Femur (tissue), 1 donor: ENCODE measurements at regions not wholly inside any gene's neighbourhood (a gene's known extent, or its start where the extent isn't known, plus 50 kb on each side); places are given as distances from the start of the nearest gene placed in this dataset.
"Not testable (repeated sequence)": the region's sequence is repeated elsewhere in the genome, so short reads cannot be mapped to it uniquely, and the experiment has no call there.

Experiments used
- DNase-seq: peaks from one replicate; pipeline ENCODE4 v3.0.0-alpha.2; 2017

- no peak for DNase-seq
Measured at GRCh38 chr3:177764377-177764912, 567.2 kb upstream of the TBL1XR1 start.

GRCh38 chr3:177764933-177765332, 567.7 kb upstream of the TBL1XR1 start:
- no peak for DNase-seq

GRCh38 chr3:177770383-177771230, 573.3 kb upstream of the TBL1XR1 start:
- no peak for DNase-seq

- DNase-seq, result no peak
Measured at GRCh38 chr3:177771780-177772179, 574.5 kb upstream of the TBL1XR1 start.

- no peak for DNase-seq
Measured at GRCh38 chr3:177772908-177773557, 575.8 kb upstream of the TBL1XR1 start.

DNA sequence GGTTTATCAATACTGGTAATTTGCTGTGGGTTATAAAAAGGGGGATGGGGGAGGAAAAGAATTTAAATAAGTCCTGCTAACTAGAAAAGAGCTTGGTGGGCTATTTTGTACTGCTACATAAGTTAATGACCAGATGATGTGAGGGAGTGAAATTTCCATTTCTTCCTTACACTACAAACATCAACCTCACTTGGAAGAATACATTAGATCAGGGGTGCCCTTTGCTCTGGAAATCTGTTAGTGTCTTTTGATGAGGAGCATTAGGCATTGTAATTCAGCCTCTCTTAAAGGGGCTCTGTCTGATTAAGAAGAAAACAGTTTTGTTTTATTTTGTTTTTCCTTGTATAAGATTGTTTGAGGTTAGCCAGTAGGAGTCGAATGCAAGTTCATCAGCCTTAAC, 576.4 kb upstream of the TBL1XR1 start:
- no peak for DNase-seq

DNA sequence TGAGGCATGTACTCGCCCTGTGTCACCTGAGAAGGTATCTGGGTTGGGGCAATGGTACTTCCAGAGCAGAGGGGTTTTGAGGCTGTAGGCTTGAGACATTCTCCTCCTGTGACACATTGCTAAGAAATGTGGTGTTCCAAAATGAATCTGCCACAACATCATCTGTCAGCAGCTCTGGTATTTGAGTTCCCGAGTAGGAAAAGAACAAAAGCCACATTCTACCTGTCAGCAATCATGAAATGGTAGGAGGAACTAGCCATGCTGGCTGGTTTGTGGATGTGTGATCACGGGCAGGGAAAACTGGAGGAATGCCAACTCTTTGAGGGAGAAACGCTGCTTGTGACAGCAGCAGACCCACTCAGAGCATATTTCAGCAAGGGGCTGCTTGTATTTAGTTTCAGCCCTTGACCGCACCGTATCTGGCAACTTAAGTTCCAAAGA, 579.4 kb upstream of the TBL1XR1 start:
- DNase-seq, result peak; percentile 40

DNA sequence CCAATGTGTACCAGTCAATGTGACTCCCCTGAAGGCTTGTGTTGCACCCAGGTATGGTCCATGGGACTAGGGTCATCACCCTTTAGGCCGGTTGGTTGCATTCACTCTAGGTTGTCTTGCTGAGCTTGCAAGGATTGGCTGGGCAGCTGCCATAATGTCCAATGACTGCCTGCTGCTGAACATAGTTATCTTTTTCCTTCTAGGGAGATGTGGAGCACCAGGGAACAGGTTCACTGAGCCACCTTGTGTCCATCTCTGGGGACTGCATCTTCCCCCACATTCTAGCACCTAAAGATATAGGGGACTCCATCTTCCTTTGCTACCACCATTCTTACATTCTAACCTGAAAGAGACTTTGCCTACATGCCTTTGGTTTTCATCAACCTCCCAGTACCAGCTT, 580.4 kb upstream of the TBL1XR1 start:
- no peak for DNase-seq

- no peak for DNase-seq
Measured at GRCh38 chr3:177778633-177779032, 581.4 kb upstream of the TBL1XR1 start.

DNA sequence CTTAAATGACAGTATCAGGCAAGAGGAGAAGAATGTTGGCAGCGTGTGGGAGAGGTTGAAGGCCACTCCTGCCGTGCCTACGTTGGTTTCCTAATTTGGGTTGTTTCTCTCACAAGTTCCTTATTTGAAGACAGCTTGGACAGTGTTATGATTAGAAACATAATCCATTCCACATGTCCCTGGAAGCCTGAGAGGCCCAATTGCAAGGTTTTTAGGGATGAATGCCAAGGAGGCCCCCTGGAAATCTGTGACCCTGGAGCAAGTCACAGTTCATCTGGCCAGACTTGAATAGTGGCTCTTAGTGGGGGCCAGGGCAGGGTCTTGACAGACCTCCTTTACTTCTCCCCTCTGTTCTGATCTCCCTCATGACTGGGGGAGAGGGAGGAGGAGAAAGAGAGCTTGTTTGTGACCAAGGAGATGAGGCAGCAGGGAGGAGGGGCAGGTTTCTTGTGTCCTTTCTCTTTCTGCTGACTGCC, 584.4 kb upstream of the TBL1XR1 start:
- peak; percentile 71 for DNase-seq

DNA sequence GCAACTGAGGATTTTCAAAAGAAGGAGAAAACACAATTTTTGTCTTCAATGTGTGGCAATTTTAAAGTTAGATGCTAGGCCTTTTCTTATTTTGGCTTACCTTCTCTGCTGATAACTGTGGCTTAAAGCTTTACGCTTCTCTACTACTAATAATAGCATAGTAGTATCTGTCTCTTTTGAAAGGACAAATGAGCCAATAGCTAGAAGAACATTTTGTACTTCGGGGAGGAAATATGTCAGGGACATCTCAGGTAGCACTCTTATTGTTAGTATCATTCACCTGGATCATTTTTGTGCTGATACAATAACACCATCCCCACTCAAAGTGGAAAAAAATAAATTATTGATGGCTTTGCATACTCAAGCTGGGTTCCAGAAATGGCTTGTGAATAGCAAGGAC, 586.1 kb upstream of the TBL1XR1 start:
- no peak for DNase-seq

- no peak for DNase-seq
Measured at GRCh38 chr3:177783767-177784166, 586.5 kb upstream of the TBL1XR1 start.

DNA sequence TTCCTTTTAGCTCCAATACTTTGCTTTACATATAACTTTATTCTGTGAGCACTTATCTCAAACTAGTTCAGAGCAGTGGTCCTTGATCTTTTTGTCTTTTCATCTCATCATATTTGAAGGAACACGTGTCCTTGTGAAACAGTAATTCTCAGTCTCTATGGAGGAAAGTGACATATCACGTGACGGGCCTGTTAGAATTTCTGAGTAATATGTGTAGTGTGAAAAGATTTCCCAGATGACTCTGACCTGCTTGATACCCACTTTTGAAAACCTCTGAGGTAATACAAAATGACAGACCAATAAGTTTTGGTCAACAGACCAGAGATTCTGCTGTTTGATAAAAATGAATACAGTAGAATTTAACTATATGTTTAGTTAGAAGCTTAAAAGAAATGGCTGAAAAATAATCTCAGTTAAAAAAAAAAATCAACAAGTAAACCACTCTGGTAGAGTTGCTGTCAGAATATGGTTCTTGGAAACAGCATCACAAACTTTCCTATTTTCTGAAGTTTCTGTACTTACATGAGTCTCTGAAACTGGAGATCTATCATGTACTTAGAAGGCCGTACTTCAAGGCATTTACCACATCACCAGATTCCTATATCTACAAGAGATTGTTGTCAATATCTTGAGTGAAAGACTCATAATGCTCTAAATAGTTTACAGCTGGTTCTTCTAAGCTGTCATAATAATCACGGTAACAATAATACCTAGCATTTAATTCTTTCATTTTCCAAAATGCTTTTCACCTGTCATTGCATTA, 590.2 kb upstream of the TBL1XR1 start:
- no peak for DNase-seq

DNA sequence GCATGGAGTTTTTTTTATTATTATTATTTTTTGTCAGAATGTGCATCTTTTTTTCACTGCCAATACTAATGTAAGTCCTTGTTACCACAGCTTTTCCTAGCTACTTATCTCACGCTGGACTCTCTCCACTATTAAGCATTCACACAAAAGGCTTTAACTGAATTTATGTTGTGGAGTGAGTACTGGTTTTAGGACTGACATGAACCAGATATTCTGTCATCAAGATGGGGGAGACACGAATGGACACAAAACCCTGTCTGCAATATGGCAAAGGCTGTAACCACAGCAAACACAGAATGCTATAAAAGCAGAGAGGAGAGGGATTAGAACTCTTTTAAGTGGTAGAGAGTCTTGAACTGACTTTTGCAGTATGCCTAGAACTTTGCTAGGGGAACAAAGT, 592.2 kb upstream of the TBL1XR1 start:
- no peak for DNase-seq

DNA sequence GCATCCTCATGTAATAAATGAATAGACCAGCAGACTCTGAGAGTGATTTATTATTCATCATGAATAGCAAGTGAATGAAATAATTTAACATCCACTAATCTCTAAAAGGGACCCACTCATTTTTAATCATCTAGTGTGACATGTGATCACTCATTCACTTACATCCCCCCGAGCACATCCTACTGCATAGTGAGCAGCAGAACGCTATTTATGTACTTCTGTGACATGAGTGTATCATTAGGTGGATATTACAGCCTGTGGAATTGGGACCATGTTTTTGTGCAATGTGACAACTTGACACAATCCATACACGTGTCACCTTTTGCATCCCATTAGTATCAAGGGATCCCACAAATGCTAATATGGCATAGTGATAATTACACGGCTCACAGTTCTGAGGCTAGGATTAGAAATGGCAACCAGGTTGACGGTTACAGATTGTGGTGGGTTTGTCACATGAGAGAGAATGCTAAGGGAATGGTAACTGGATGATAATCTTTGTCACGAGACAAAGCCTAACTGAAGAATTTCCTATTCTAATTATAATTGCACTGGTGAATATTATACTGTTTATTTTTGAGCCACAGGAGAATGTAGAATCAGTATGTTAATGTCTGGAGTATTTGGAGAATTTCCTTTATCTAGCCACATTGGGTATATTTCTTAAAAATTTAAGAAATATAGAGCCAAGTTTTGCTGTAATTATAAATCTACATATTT, 595.2 kb upstream of the TBL1XR1 start:
- no peak for DNase-seq

GRCh38 chr3:177793451-177793850, 596.2 kb upstream of the TBL1XR1 start:
- no peak for DNase-seq

DNA sequence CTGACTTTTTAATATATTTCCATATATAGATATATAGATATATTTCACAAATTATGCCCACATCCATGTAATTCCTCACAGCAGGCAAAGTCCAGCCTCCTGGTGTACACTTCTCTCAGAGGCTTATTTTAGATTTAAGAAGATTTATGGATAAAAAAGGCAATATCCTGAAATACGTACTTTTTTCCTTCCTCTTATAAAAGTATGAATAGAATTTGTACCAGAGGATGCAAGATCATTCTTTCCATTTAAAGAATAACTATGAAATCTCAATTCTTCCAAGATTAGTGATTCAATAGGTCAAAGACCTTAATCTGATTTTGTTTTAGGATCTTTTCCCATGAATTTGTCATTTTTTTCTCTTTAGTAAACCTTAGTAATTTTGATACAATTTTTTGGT, 597.9 kb upstream of the TBL1XR1 start:
- DNase-seq, result no peak

GRCh38 chr3:177795859-177796258, 598.6 kb upstream of the TBL1XR1 start:
- no peak for DNase-seq

DNA sequence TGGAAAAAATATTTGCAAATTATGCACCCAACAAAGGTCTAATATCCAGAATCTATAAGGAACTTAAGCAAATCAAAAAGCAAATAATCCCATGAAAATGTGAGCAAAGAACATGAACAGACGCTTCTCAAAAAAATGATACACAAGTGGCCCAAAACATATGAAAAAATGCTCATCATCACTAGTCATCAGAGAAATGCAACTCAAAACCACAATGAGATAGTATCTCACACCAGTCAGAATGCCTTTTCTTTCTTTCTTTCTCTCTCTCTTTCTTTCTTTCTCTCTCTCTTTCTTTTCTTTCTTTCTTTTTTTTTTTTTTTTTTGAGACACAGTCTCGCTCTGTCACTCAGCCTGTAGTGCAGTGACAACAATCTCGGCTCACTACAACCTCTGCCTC, 602.9 kb upstream of the TBL1XR1 start:
- not testable (repeated sequence) for DNase-seq

- DNase-seq, result no peak
Measured at GRCh38 chr3:177800561-177800960, 603.3 kb upstream of the TBL1XR1 start.

GRCh38 chr3:177802151-177802900, 605.0 kb upstream of the TBL1XR1 start:
- peak; percentile 36 for DNase-seq

DNA sequence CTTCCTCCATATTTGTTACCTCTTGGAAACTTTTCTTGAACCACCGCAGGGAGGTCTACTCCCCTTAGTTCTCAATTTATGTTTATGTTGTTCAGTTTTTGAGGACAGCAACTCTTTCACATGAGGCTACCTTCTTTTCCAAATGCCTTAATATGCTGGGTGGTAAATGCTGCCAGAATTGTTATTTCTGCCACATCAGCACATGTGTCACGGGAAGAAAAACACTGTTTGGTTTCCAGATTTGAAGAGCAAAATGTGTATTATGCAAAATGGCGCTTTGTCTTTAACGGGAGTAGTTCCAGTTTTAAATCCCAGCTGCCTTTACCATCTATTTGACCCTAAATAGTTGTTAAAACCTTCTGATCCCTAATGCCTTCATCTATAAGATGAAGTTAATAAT, 606.2 kb upstream of the TBL1XR1 start:
- no peak for DNase-seq
